Esophagus muscularis mucosa (tissue), 4 donors: ENCODE measurements at regions not wholly inside any gene's neighbourhood (a gene's known extent, or its start where the extent isn't known, plus 50 kb on each side); places are given as distances from the start of the nearest gene placed in this dataset.

ENCODE experiments used
- DNase-seq: peaks from one replicate; pipeline ENCODE4 v3.0.0-alpha.2; 2017; ENCODE audit errors: extremely low spot score
- H3K27ac ChIP-seq, 4 donors: fragments of 200-600 bp; sonication (generic); replicated peaks in 1 of 4; 1 replicate in 3 of 4; 2 replicates in 1 of 4; pipeline ENCODE4 v1.5.1; 2016 to 2019; ENCODE audit warnings: mild to moderate bottlenecking in 1 of 4
- H3K27me3 ChIP-seq, 4 donors: fragments of 200-600 bp; sonication (generic); one replicate each; pipeline versions ENCODE4 v1.5.1 to v1.6.0; 2016 to 2019
- H3K36me3 ChIP-seq, 4 donors: fragments of 200-600 bp; sonication (generic); one replicate each; pipeline ENCODE4 v1.5.1; 2016 to 2019
- H3K4me1 ChIP-seq, 4 donors: fragments of 200-600 bp; sonication (generic); one replicate each; pipeline ENCODE4 v1.5.1; 2016 to 2019
- H3K4me3 ChIP-seq, 4 donors: fragments of 200-600 bp; sonication (generic); 1 replicate in 2 of 4; 2 replicates in 2 of 4; pipeline ENCODE4 v1.5.1; 2016 to 2019; ENCODE audit warnings: mild to moderate bottlenecking in 4 of 4, moderate library complexity in 1 of 4
- H3K9me3 ChIP-seq, 4 donors: fragments of 200-600 bp; sonication (generic); 1 replicate in 3 of 4; 2 replicates in 1 of 4; pipeline ENCODE4 v1.5.1; 2016 to 2019
- EP300 ChIP-seq: sonication (generic); formaldehyde crosslinking; IDR thresholded peaks from one replicate; pipeline ENCODE4 v1.6.1; 2017; ENCODE audit warnings: antibody characterized with exemption
- POLR2A ChIP-seq: fragments of 450-650 bp; IDR thresholded peaks from one replicate; pipeline ENCODE4 v1.6.1; 2017; ENCODE audit warnings: antibody characterized with exemption, moderate library complexity, mild to moderate bottlenecking, low read depth
- POLR2AphosphoS5 ChIP-seq, 2 donors: sonication (generic); formaldehyde crosslinking; IDR thresholded peaks; one replicate each; pipeline ENCODE4 v1.6.1; 2017; ENCODE audit warnings: antibody characterized with exemption in 2 of 2
- WGBS: methylation state at CpG from one replicate; pipeline ENCODE4 v1.1.5; 2018; 5-methylcytosine and 5-hydroxymethylcytosine counted together
- intact Hi-C: fragments of 100-400 bp; cut with DNase I; formaldehyde crosslinking; loops from one replicate; pipeline ENCODE4 v1.15.1; 2023
- TF ChIP-seq, protein P1 (sequence below), 3 experiments: fragments of 200-600 bp in 2 of 3; fragments of 450-650 bp in 1 of 3; sonication (generic) in 2 of 3; IDR thresholded peaks; one replicate each; pipeline ENCODE4 v1.5.1; 2017 to 2019; ENCODE audit warnings: antibody characterized with exemption in 3 of 3, mild to moderate bottlenecking in 2 of 3, moderate library complexity in 1 of 3

DNA sequence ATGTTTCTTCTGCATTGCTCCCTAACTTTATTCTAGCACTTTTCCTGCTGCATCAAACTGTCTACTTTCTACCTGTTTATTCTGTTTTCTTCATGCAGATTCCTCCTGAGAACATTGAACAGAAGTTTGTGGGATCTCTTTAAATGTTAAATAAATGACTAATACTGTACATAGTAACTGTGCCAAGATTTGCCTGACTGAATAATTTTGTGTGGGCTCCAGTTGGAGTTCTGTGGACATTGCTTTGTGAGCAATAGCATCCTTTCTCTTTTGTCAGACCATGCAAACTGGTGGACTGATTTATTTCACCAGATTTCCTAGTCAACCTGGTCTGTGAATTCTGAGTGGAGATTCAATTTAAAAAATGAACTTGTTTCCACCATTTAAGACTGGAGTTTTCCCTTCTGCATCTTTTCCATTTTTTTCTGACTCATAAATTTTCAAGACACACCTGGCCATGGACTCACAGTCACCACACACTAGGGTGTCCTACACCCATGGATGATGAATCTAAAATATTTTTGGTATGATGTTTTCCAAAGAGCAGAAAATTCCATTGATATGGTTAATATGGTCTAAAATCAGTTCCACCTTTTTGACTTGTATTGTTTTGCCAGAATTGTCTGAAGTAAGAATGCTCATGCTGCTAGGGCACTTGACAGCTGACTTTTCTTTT, 140.7 kb upstream of the SPAG17 start:
- Histone ChIP-seq H3K4me1 (peaks cover 0 to 6% (median 0%) of the 10 kb centered on the region in 4 donors), H3K27me3 (no peaks in the 10 kb centered on the region), H3K27ac (no peak overlapping the region), H3K36me3 (no peaks in the 10 kb centered on the region), H3K9me3 (no peaks in the 10 kb centered on the region), H3K4me3 (no peak overlapping the region)
- TF ChIP-seq EP300 (no peak), POLR2AphosphoS5 (IDR thresholded peaks at IDR 0.05) (no peak), POLR2A (no peak)
- TF ChIP-seq, protein P1, sequence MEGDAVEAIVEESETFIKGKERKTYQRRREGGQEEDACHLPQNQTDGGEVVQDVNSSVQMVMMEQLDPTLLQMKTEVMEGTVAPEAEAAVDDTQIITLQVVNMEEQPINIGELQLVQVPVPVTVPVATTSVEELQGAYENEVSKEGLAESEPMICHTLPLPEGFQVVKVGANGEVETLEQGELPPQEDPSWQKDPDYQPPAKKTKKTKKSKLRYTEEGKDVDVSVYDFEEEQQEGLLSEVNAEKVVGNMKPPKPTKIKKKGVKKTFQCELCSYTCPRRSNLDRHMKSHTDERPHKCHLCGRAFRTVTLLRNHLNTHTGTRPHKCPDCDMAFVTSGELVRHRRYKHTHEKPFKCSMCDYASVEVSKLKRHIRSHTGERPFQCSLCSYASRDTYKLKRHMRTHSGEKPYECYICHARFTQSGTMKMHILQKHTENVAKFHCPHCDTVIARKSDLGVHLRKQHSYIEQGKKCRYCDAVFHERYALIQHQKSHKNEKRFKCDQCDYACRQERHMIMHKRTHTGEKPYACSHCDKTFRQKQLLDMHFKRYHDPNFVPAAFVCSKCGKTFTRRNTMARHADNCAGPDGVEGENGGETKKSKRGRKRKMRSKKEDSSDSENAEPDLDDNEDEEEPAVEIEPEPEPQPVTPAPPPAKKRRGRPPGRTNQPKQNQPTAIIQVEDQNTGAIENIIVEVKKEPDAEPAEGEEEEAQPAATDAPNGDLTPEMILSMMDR (IDR thresholded peaks at IDR 0.05), result no peak
- intact Hi-C loops, result no loop called here
- no peak for DNase-seq

DNA sequence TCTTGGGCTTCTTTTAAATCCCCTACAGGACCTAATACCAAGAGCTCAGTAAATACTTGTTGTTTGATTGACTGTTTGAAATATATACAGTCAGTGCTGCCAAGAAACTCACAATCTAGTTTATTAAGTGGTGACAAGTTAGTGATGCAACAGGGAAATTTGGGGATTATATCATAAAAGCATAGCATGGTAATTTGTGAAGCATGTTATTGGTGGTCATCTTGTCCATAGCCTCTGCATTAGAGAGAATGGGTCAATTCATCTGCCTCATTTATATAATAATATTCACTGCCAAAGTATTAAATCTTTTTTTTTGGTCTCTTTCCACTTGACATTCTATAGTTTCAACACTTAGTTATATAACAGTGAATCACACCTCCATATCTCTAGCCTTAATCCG, 138.2 kb upstream of the SPAG17 start:
- TF ChIP-seq, protein P1 (IDR thresholded peaks at IDR 0.05), result no peak
- TF ChIP-seq EP300 (no peak), POLR2AphosphoS5 (IDR thresholded peaks at IDR 0.05) (no peak)
- Histone ChIP-seq H3K4me3 (no peak overlapping the region), H3K27ac (no peak overlapping the region), H3K9me3 (no peaks in the 10 kb centered on the region), H3K27me3 (no peaks in the 10 kb centered on the region), H3K36me3 (no peaks in the 10 kb centered on the region), H3K4me1 (peaks cover 0 to 6% (median 0%) of the 10 kb centered on the region in 4 donors)
- 83% methylated on average over 1 of the region's 1 CpG for WGBS
- intact Hi-C loops, result no loop called here
- DNase-seq, result no peak

DNA sequence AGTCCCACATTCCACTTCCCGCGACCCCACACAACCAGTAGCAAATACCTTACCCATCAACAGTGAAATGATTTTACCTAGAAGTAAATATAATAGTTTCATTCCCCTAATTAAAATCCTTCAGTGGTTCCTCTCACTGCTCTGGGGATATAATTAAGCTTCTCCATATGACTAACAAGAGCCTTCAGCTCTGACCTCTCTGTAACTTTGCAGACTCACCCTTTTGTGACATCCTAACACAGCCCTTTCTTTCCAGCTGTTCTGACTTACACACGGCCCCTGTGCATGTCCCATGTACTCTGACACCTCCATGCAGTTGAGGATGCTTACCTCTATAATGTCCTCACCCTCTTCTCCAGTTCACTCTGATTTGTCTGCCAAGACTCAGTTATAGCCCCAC, 137.3 kb upstream of the SPAG17 start:
- 64% methylated on average over 3 of the region's 3 CpGs for WGBS
- no peak for TF ChIP-seq EP300
- TF ChIP-seq POLR2AphosphoS5 (IDR thresholded peaks at IDR 0.05), result no peak
- TF ChIP-seq POLR2A, result no peak
- TF ChIP-seq, protein P1 (IDR thresholded peaks at IDR 0.05), result no peak

DNA sequence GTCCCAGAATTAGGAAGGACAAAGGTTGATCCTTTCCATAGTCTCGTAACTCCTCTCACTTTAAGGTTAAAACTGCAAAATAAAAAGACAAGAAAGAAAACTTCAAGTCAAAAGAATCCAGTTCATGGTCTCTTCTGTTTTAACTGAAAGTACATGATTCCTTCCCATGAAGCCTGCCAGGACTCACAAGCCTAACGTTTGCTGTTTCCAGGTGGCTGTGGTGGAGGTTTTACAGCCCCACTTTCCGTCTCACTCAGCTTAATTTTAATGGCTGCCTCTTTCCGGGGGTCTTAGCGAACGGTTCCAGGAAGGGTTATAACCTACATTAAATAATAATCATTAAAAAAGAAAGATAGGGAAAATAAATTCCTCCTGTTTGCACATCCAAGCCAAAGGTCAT, 136.8 kb upstream of the SPAG17 start:
- H3K27me3 ChIP-seq, result no peaks in the 10 kb centered on the region
- H3K36me3 ChIP-seq, result no peaks in the 10 kb centered on the region
- WGBS, result 54% methylated on average over 6 of the region's 6 CpGs
- peaks cover 0 to 10% (median 6%) of the 10 kb centered on the region in 4 donors for H3K4me1 ChIP-seq
- TF ChIP-seq EP300 (no peak), POLR2AphosphoS5 (IDR thresholded peaks at IDR 0.05) (no peak), POLR2A (no peak)
- TF ChIP-seq, protein P1 (IDR thresholded peaks at IDR 0.05), result no peak
- no peak for DNase-seq
- no peak overlapping the region for H3K4me3 ChIP-seq
- H3K9me3 ChIP-seq, result no peaks in the 10 kb centered on the region
- H3K27ac ChIP-seq, result no peak overlapping the region
- intact Hi-C loops, result no loop called here

More for the DNA sequence above, 137.3 kb upstream of the SPAG17 start:
- peaks cover 0 to 10% (median 6%) of the 10 kb centered on the region in 4 donors for H3K4me1 ChIP-seq
- no peak overlapping the region for H3K4me3 ChIP-seq
- no peaks in the 10 kb centered on the region for H3K27me3 ChIP-seq
- no peak for DNase-seq
- H3K27ac ChIP-seq, result no peak overlapping the region
- H3K36me3 ChIP-seq, result no peaks in the 10 kb centered on the region
- no peaks in the 10 kb centered on the region for H3K9me3 ChIP-seq
- intact Hi-C loops, result no loop called here
